Mesendoderm (in vitro differentiated cells): ENCODE measurements at regions not wholly inside any gene's neighbourhood (a gene's known extent, or its start where the extent isn't known, plus 50 kb on each side); places are given as distances from the start of the nearest gene placed in this dataset.
"Not testable (repeated sequence)": the region's sequence is repeated elsewhere in the genome, so short reads cannot be mapped to it uniquely, and the experiment has no call there.

Experiments used
- DNase-seq: peaks from one replicate; pipeline ENCODE4 v3.0.0; 2013
- H2AK5ac ChIP-seq: 2 replicates; pipeline ENCODE4 v1.6.1; 2013; ENCODE audit warnings: low read length, inconsistent platforms
- H2BK120ac ChIP-seq: 2 replicates; pipeline ENCODE4 v1.6.1; 2013; ENCODE audit warnings: low read depth, mild to moderate bottlenecking, low read length, moderate library complexity, mixed read lengths
- H2BK15ac ChIP-seq: replicated peaks from 2 replicates; pipeline ENCODE4 v1.6.1; 2013; ENCODE audit warnings: low read depth, mild to moderate bottlenecking, moderate library complexity
- H2BK5ac ChIP-seq: 2 replicates; pipeline ENCODE4 v1.6.1; 2013; ENCODE audit warnings: low read length, inconsistent platforms
- H3K18ac ChIP-seq: 2 replicates; pipeline ENCODE4 v1.6.1; 2013; ENCODE audit warnings: mild to moderate bottlenecking, low read length, mixed read lengths
- H3K23ac ChIP-seq: one replicate; pipeline ENCODE4 v1.6.1; 2013; ENCODE audit warnings: low read length
- H3K27ac ChIP-seq: 2 replicates; pipeline ENCODE4 v1.5.1; 2013; ENCODE audit warnings: low read depth, mild to moderate bottlenecking, inconsistent platforms, low read length, moderate library complexity
- H3K27me3 ChIP-seq: 2 replicates; pipeline ENCODE4 v1.6.1; 2013; ENCODE audit warnings: low read length, control low read depth, mild to moderate bottlenecking, inconsistent platforms; ENCODE audit not compliant: insufficient read depth, poor library complexity
- H3K36me3 ChIP-seq: 2 replicates; pipeline ENCODE4 v1.6.1; 2013; ENCODE audit warnings: low read length, inconsistent platforms; ENCODE audit not compliant: control insufficient read depth, insufficient read depth
- H3K4ac ChIP-seq: one replicate; pipeline ENCODE4 v1.6.1; 2013; ENCODE audit warnings: low read depth, mild to moderate bottlenecking, low read length, moderate library complexity
- H3K4me1 ChIP-seq: 2 replicates; pipeline ENCODE4 v1.6.1; 2013; ENCODE audit warnings: low read depth, low read length, inconsistent platforms; ENCODE audit not compliant: control insufficient read depth
- H3K4me2 ChIP-seq: 2 replicates; pipeline ENCODE4 v1.6.1; 2013; ENCODE audit warnings: low read length
- H3K4me3 ChIP-seq: 2 replicates; pipeline ENCODE4 v1.5.1; 2013; ENCODE audit warnings: mild to moderate bottlenecking, low read length
- H3K56ac ChIP-seq: one replicate; pipeline ENCODE4 v1.6.1; 2013; ENCODE audit warnings: low read length
- H3K79me1 ChIP-seq: 2 replicates; pipeline ENCODE4 v1.6.1; 2013; ENCODE audit warnings: low read length, inconsistent platforms
- H3K79me2 ChIP-seq: 2 replicates; pipeline ENCODE4 v1.6.1; 2013; ENCODE audit warnings: mild to moderate bottlenecking, low read length; ENCODE audit not compliant: control insufficient read depth, insufficient read depth
- H3K9ac ChIP-seq: 2 replicates; pipeline ENCODE4 v1.6.1; 2013; ENCODE audit warnings: low read length, inconsistent platforms
- H4K5ac ChIP-seq: one replicate; pipeline ENCODE4 v1.6.1; 2013; ENCODE audit warnings: low read length
- H4K8ac ChIP-seq: one replicate; pipeline ENCODE4 v1.6.1; 2013; ENCODE audit warnings: low read depth, mild to moderate bottlenecking, control low read depth, low read length, moderate library complexity
- WGBS: extraction: QIAGEN DNeasy Blood & Tissue Kit; methylation state at CpG from one replicate; pipeline ENCODE4 v1.1.7; 2013; ENCODE audit warnings: low lambda C conversion rate, missing lambda C conversion rate; ENCODE audit not compliant: insufficient coverage; ENCODE audit errors: extremely low coverage; 5-methylcytosine and 5-hydroxymethylcytosine counted together

GRCh38 chr1:238727670-238728069, 658.7 kb upstream of the CHRM3 start:
- no peak overlapping the region for H3K4me2 ChIP-seq
- no peak overlapping the region for H3K9ac ChIP-seq
- H3K36me3 ChIP-seq = no peaks in the 10 kb centered on the region
- H2AK5ac ChIP-seq = no peak overlapping the region
- H3K23ac ChIP-seq = no peak overlapping the region
- no peaks in the 10 kb centered on the region for H3K27me3 ChIP-seq
- no peak overlapping the region for H4K8ac ChIP-seq
- no peak overlapping the region for H2BK5ac ChIP-seq
- no peak overlapping the region for H3K56ac ChIP-seq
- H3K79me2 ChIP-seq = no peaks in the 10 kb centered on the region
- H3K79me1 ChIP-seq = no peaks in the 10 kb centered on the region
- H2BK120ac ChIP-seq = no peak overlapping the region
- H3K4me1 ChIP-seq = no peaks in the 10 kb centered on the region
- no peak overlapping the region for H3K27ac ChIP-seq
- no peak overlapping the region for H2BK15ac ChIP-seq
- no peak overlapping the region for H3K4me3 ChIP-seq
- H4K5ac ChIP-seq = no peak overlapping the region
- no peak overlapping the region for H3K18ac ChIP-seq
- no peak for DNase-seq
- H3K4ac ChIP-seq = no peak overlapping the region

- Histone ChIP-seq H3K27me3 (no peaks in the 10 kb centered on the region), H3K79me1 (no peaks in the 10 kb centered on the region), H3K79me2 (no peaks in the 10 kb centered on the region), H3K4me2 (no peak overlapping the region), H3K56ac (no peak overlapping the region), H3K4me3 (no peak overlapping the region), H3K36me3 (no peaks in the 10 kb centered on the region), H3K23ac (no peak overlapping the region), H3K9ac (no peak overlapping the region), H2BK120ac (no peak overlapping the region), H2AK5ac (no peak overlapping the region), H4K8ac (no peak overlapping the region), H3K4ac (no peak overlapping the region), H3K27ac (no peak overlapping the region), H4K5ac (no peak overlapping the region), H2BK15ac (no peak overlapping the region), H2BK5ac (no peak overlapping the region), H3K4me1 (no peaks in the 10 kb centered on the region), H3K18ac (no peak overlapping the region)
- no CpG with 5 or more reads among the region's 4 CpGs for WGBS
- no peak for DNase-seq
Measured at GRCh38 chr1:238722812-238723211, 663.6 kb upstream of the CHRM3 start.

GRCh38 chr1:238710697-238711096, 675.7 kb upstream of the CHRM3 start:
- Histone ChIP-seq H3K4me2 (no peak overlapping the region), H4K8ac (no peak overlapping the region), H3K36me3 (no peaks in the 10 kb centered on the region), H3K4me3 (no peak overlapping the region), H3K4me1 (no peaks in the 10 kb centered on the region), H4K5ac (no peak overlapping the region), H3K27me3 (no peaks in the 10 kb centered on the region), H2BK5ac (no peak overlapping the region), H3K9ac (no peak overlapping the region), H3K79me1 (no peaks in the 10 kb centered on the region), H3K4ac (no peak overlapping the region), H3K23ac (no peak overlapping the region), H3K18ac (no peak overlapping the region), H2BK120ac (no peak overlapping the region), H3K27ac (no peak overlapping the region), H2BK15ac (no peak overlapping the region), H2AK5ac (no peak overlapping the region), H3K56ac (no peak overlapping the region), H3K79me2 (no peaks in the 10 kb centered on the region)
- peak; percentile 57 for DNase-seq
- no CpG with 5 or more reads among the region's 2 CpGs for WGBS

- Histone ChIP-seq H3K27me3 (no peaks in the 10 kb centered on the region), H3K56ac (no peak overlapping the region), H3K79me2 (no peaks in the 10 kb centered on the region), H4K8ac (no peak overlapping the region), H3K4me2 (no peak overlapping the region), H2BK5ac (no peak overlapping the region), H3K79me1 (no peaks in the 10 kb centered on the region), H3K27ac (no peak overlapping the region), H4K5ac (no peak overlapping the region), H3K18ac (no peak overlapping the region), H3K4me1 (no peaks in the 10 kb centered on the region), H3K9ac (no peak overlapping the region), H3K4me3 (no peak overlapping the region), H2AK5ac (no peak overlapping the region), H3K23ac (no peak overlapping the region), H3K36me3 (no peaks in the 10 kb centered on the region), H3K4ac (no peak overlapping the region), H2BK120ac (no peak overlapping the region), H2BK15ac (no peak overlapping the region)
- no CpG with 5 or more reads among the region's 5 CpGs for WGBS
- DNase-seq = peak; percentile 2
Measured at GRCh38 chr1:238701024-238701423, 685.3 kb upstream of the CHRM3 start.

GRCh38 chr1:238690415-238690814, 696.0 kb upstream of the CHRM3 start:
- Histone ChIP-seq H4K8ac (no peak overlapping the region), H3K23ac (no peak overlapping the region), H2BK5ac (no peak overlapping the region), H3K4me2 (no peak overlapping the region), H3K36me3 (no peaks in the 10 kb centered on the region), H4K5ac (no peak overlapping the region), H2AK5ac (no peak overlapping the region), H3K27me3 (no peaks in the 10 kb centered on the region), H3K79me2 (no peaks in the 10 kb centered on the region), H3K4ac (no peak overlapping the region), H3K4me3 (no peak overlapping the region), H3K79me1 (no peaks in the 10 kb centered on the region), H3K9ac (no peak overlapping the region), H2BK15ac (no peak overlapping the region), H3K56ac (no peak overlapping the region), H2BK120ac (no peak overlapping the region), H3K27ac (no peak overlapping the region), H3K18ac (no peak overlapping the region), H3K4me1 (no peaks in the 10 kb centered on the region)
- peak; percentile 12 for DNase-seq

GRCh38 chr1:238684576-238684975, 701.8 kb upstream of the CHRM3 start:
- H3K27ac ChIP-seq, H3K79me2 ChIP-seq, H3K23ac ChIP-seq, H3K18ac ChIP-seq, DNase-seq, H3K9ac ChIP-seq, H3K4me1 ChIP-seq, H2BK15ac ChIP-seq, H4K5ac ChIP-seq, H3K56ac ChIP-seq, H2BK5ac ChIP-seq, H3K4me3 ChIP-seq, H4K8ac ChIP-seq, H2BK120ac ChIP-seq, H3K27me3 ChIP-seq, H2AK5ac ChIP-seq, H3K4me2 ChIP-seq, H3K4ac ChIP-seq, H3K79me1 ChIP-seq, H3K36me3 ChIP-seq: not testable (repeated sequence)
- WGBS = no CpG with 5 or more reads among the region's 27 CpGs
